Spinal cord (tissue), 9 donors: ENCODE measurements at regions not wholly inside any gene's neighbourhood (a gene's known extent, or its start where the extent isn't known, plus 50 kb on each side); places are given as distances from the start of the nearest gene placed in this dataset.

Experiments used
- DNase-seq, 6 donors: peaks; one replicate each; pipeline versions ENCODE4 v3.0.0 to v3.0.0-alpha.2; 2013 to 2015; ENCODE audit warnings: low spot score in 6 of 6, low read depth in 4 of 6
- H3K27ac ChIP-seq: one replicate; pipeline ENCODE4 v1.5.1; 2013; ENCODE audit warnings: low read depth, low read length, control low read depth
- H3K27me3 ChIP-seq: one replicate; pipeline ENCODE4 v1.6.1; 2013; ENCODE audit warnings: low read length; ENCODE audit not compliant: control insufficient read depth, insufficient read depth
- H3K36me3 ChIP-seq: one replicate; pipeline ENCODE4 v1.6.1; 2013; ENCODE audit warnings: low read length; ENCODE audit not compliant: control insufficient read depth, insufficient read depth
- H3K4me1 ChIP-seq: one replicate; pipeline ENCODE4 v1.6.1; 2013; ENCODE audit warnings: low read length; ENCODE audit not compliant: control insufficient read depth, insufficient read depth
- H3K4me3 ChIP-seq: one replicate; pipeline ENCODE4 v1.5.1; 2013; ENCODE audit warnings: low read depth, low read length, control low read depth
- H3K9me3 ChIP-seq: one replicate; pipeline ENCODE4 v1.6.1; 2013; ENCODE audit warnings: low read length; ENCODE audit not compliant: control insufficient read depth, insufficient read depth
- WGBS: methylation state at CpG from one replicate; pipeline ENCODE4 v1.1.5; 2013; ENCODE audit warnings: missing lambda C conversion rate; ENCODE audit not compliant: insufficient coverage; 5-methylcytosine and 5-hydroxymethylcytosine counted together
- donor health status: healthy.

DNA sequence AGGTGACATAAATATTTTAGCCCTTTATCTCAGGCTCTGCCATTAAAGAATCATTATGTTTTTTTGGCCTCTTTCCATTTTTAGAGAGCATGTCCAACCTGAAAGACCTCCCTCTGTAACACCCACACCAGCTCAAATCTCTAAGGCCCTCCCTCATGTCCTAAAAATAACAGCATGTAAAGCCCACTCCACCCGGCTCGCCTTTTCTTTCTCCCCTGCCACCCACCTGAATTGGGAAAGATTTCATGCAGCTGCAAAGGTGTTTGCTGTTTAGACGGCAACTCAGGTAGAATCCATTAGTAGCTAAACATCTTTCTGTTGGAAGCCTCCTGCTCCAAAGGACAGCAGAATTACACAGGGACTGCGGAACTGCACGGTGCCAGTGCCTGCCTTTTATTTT is 79.9 kb downstream of the DMRTA2 start:
- H3K36me3 ChIP-seq: no peaks in the 10 kb centered on the region
- H3K27ac ChIP-seq: no peak overlapping the region
- peak in 1 of 6 donors; percentile 26 for DNase-seq
- no peak overlapping the region for H3K4me3 ChIP-seq
- H3K9me3 ChIP-seq: no peaks in the 10 kb centered on the region
- peaks cover 5% of the 10 kb centered on the region for H3K4me1 ChIP-seq
- 68% methylated on average over 3 of the region's 5 CpGs for WGBS
- no peaks in the 10 kb centered on the region for H3K27me3 ChIP-seq

- no peak for DNase-seq
- H3K4me3 ChIP-seq: no peak overlapping the region
- no peaks in the 10 kb centered on the region for H3K27me3 ChIP-seq
- H3K36me3 ChIP-seq: no peaks in the 10 kb centered on the region
- peaks cover 5% of the 10 kb centered on the region for H3K4me1 ChIP-seq
- no peak overlapping the region for H3K27ac ChIP-seq
- no peaks in the 10 kb centered on the region for H3K9me3 ChIP-seq
Observed at GRCh38 chr1:50342525-50342924, 80.7 kb downstream of the DMRTA2 start.

GRCh38 chr1:50335036-50335435 is 88.2 kb downstream of the DMRTA2 start:
- Histone ChIP-seq H3K4me3 (no peak overlapping the region), H3K4me1 (peaks cover 14% of the 10 kb centered on the region), H3K27ac (no peak overlapping the region), H3K9me3 (no peaks in the 10 kb centered on the region), H3K27me3 (peaks cover 20% of the 10 kb centered on the region), H3K36me3 (no peaks in the 10 kb centered on the region)
- 93% methylated on average over 4 of the region's 5 CpGs for WGBS
- peak in 1 of 6 donors; percentile 50 for DNase-seq

DNA sequence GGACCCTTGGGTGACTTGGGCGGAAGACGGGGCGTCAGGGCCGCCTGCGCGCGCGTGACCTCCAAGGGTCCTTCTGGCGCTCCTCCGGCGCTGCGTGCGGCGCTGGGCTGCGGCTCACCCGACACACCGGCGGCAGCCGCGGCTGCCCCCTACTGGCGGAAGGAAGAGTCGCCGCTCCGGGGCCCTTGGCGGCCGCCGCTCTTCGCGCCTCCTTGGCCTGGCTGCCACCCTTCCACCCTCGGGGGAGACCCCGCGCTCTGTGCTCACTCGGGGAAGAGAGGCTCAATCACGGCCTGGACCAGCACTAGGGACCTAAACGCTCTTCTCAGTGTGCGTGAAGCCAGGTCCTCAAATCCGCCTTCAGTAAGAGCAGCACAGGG is 89.7 kb downstream of the DMRTA2 start:
- Histone ChIP-seq H3K4me3 (peak overlapping the region; percentile 40), H3K9me3 (no peaks in the 10 kb centered on the region), H3K4me1 (peaks cover 14% of the 10 kb centered on the region), H3K27ac (no peak overlapping the region), H3K27me3 (peaks cover 20% of the 10 kb centered on the region), H3K36me3 (no peaks in the 10 kb centered on the region)
- DNase-seq: peak in 2 of 6 donors; percentile 75 to 78
- WGBS: 3% methylated on average over 37 of the region's 37 CpGs

DNA sequence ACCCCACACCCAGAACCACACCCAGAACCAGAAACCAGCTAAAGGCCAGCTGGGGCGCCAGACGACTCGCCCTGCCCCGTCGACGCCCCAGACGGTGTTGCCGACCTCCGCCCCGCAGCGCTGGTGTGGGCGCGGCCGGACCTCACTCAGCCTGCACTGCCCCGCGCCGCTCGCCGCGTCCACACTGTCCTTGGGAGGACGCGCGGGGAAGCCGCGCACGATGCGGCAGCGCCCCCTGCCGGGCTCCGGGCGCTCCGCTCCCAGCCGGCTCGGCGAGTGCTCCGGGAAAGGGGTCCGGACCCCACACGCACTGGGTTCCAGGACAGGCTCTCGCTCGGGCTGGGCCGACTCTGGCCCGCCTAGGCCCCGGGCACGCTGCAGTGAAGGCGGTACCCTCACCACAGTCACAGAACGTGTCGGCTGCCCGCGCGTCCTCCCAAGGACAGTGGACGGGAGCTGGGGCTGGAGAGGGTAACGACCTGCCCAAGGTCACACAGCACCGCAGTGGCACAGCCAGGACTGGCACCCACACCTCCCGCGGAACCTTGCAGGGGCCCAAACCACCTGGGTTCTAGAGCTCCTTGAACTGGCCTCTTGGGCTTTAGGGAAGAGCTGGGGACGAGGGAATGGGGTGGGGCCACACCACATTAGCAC is 90.2 kb downstream of the DMRTA2 start:
- under 1% methylated on average over 56 of the region's 56 CpGs for WGBS
- H3K9me3 ChIP-seq: no peaks in the 10 kb centered on the region
- no peak overlapping the region for H3K27ac ChIP-seq
- DNase-seq: peak in 5 of 6 donors; percentile 35 to 88 (median 59)
- H3K4me1 ChIP-seq: peaks cover 14% of the 10 kb centered on the region
- H3K27me3 ChIP-seq: peaks cover 20% of the 10 kb centered on the region
- H3K36me3 ChIP-seq: no peaks in the 10 kb centered on the region
- H3K4me3 ChIP-seq: peak overlapping the region; percentile 40

DNA sequence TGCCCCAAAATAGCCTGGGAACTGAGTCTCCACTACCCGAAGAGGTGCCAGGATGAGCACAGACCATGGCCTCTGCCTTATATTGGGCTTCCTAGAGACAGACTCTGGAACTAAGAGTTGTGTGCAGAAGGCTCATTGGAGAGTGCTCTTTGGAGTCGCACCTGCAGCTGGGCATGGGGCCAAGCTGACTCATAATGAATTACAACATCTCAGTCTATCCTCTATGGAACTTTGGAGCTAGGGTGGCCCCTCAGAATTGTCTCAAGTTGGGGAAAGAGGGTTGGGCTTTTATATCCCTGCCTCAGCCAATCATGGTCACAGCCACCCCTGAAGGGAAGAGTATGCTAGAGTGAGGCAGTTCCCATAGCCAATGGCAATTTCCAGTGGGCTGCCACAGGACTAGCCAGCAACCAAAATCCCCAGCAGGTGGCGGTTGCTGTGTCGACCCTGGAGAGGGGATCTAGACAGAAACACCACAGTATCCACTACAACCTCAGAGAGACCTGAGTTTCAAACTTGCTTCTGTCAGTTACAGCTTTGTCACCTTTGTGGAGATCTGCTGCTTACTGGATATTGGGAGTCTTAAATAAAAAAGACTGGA is 93.8 kb downstream of the DMRTA2 start:
- no peak for DNase-seq
- WGBS: 80% methylated on average over 3 of the region's 4 CpGs
- Histone ChIP-seq H3K4me3 (no peak overlapping the region), H3K27me3 (peaks cover 12% of the 10 kb centered on the region), H3K9me3 (no peaks in the 10 kb centered on the region), H3K27ac (no peak overlapping the region), H3K36me3 (no peaks in the 10 kb centered on the region), H3K4me1 (peaks cover 14% of the 10 kb centered on the region)

GRCh38 chr1:50328552-50328951 is 94.7 kb downstream of the DMRTA2 start:
- H3K4me1 ChIP-seq: peaks cover 10% of the 10 kb centered on the region
- H3K27ac ChIP-seq: no peak overlapping the region
- 61% methylated on average over 3 of the region's 4 CpGs for WGBS
- peaks cover 4% of the 10 kb centered on the region for H3K27me3 ChIP-seq
- no peak overlapping the region for H3K4me3 ChIP-seq
- H3K36me3 ChIP-seq: no peaks in the 10 kb centered on the region
- no peak for DNase-seq
- no peaks in the 10 kb centered on the region for H3K9me3 ChIP-seq

DNA sequence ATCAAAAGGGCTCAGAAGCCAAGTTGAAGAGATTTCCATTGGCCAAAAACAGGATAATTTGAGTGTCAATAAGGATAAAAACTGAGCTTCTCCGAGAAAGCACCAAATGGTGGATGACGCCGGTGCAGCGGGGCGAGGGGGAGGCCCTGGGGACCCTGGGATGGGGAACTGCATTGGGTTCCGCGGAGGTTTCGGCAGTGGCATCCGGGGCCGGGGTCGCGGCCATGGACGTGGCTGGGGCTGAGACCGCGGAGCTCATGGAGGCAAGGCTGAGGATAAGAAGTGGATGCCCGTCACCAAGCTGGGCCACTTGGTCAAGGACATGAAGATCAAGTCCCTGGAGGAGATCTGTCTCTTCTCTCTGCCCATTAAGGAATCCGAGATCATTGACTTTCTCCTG is 97.2 kb downstream of the DMRTA2 start:
- no peaks in the 10 kb centered on the region for H3K27me3 ChIP-seq
- 97% methylated on average over 17 of the region's 17 CpGs for WGBS

GRCh38 chr1:50322579-50322978 is 100.7 kb downstream of the DMRTA2 start:
- Histone ChIP-seq H3K4me3 (no peak overlapping the region), H3K27me3 (no peaks in the 10 kb centered on the region), H3K27ac (no peak overlapping the region), H3K4me1 (no peaks in the 10 kb centered on the region), H3K9me3 (no peaks in the 10 kb centered on the region), H3K36me3 (no peaks in the 10 kb centered on the region)
- no peak for DNase-seq
- WGBS: 80% methylated on average over 2 of the region's 2 CpGs

More for the DNA sequence above, 97.2 kb downstream of the DMRTA2 start:
- Histone ChIP-seq H3K36me3 (no peaks in the 10 kb centered on the region), H3K27ac (no peak overlapping the region), H3K4me1 (no peaks in the 10 kb centered on the region), H3K9me3 (no peaks in the 10 kb centered on the region), H3K4me3 (no peak overlapping the region)
- DNase-seq: no peak

DNA sequence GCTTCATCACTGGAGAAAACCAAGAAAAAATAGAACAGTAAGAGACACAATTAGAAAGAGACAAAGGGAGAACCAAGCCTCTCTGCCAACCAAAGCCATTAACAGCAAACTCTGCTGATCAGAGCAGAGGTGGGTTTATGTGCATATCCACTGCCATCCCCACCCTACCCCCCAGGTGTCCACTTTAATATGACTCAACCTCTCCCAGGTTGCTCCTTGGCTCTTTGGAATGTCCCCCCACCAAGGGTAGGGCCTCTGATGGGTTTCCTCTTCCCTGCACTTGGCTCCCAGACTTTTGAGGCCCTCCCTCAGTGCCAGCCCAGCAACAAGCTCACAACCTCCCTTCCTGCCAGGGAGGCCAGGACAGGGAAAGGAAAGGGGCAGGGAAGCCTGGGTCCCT is 104.8 kb downstream of the DMRTA2 start:
- no peak for DNase-seq
- H3K4me3 ChIP-seq: no peak overlapping the region
- no peaks in the 10 kb centered on the region for H3K4me1 ChIP-seq
- H3K36me3 ChIP-seq: no peaks in the 10 kb centered on the region
- no peaks in the 10 kb centered on the region for H3K9me3 ChIP-seq
- no peak overlapping the region for H3K27ac ChIP-seq
- H3K27me3 ChIP-seq: no peaks in the 10 kb centered on the region
